GM19099 (cell line): ENCODE measurements at regions not wholly inside any gene's neighbourhood (a gene's known extent, or its start where the extent isn't known, plus 50 kb on each side); places are given as distances from the start of the nearest gene placed in this dataset.
A peak's percentile ranks its signal among the peaks of the same experiment; 100 is the strongest.

Experiments used
- POLR2A ChIP-seq: IDR thresholded peaks from 3 replicates; pipeline ENCODE4 v1.6.1; 2011; ENCODE audit warnings: low read depth; ENCODE audit not compliant: insufficient read length; ENCODE audit errors: extremely low read depth

DNA sequence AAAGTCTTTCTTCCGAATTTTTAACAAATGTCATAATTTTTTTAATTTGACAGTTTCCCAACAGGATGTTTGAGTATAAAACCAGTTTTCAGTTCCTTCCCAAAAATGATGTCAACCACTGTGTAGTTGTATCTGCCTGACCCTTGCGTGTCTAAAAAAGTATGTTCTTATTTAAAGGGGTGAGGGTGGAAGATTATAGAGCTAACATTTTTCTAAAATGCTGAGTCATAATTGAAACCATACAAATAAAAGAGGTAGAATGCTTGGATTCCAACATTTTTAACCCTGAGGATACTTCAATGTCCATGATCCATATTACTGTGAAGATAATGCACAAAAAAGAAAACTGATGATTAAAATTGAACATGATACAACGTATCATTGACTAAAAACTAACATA is 1388.8 kb downstream of the UQCRFS1 start:
- TF ChIP-seq POLR2A, result no peak

DNA sequence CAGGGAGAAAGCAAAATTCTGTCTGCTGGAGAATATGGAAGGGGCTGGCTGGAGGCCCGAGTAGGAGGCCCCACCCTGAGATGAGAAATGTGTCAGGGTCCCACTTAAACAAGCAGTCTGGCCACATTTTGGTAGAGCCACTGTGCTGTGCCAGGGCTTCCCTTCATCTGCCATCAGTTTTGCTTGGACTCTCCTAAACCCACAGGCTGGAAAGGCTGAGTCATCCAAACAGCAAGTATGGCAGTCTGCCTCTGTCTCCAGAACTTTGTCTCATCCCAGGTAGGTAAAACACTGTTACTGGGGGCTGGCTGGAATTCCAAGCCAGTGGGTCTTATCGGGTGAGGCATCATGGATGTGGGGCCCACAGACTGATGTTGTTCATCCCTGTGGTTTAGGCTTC is 1390.6 kb downstream of the UQCRFS1 start:
- no peak for TF ChIP-seq POLR2A

DNA sequence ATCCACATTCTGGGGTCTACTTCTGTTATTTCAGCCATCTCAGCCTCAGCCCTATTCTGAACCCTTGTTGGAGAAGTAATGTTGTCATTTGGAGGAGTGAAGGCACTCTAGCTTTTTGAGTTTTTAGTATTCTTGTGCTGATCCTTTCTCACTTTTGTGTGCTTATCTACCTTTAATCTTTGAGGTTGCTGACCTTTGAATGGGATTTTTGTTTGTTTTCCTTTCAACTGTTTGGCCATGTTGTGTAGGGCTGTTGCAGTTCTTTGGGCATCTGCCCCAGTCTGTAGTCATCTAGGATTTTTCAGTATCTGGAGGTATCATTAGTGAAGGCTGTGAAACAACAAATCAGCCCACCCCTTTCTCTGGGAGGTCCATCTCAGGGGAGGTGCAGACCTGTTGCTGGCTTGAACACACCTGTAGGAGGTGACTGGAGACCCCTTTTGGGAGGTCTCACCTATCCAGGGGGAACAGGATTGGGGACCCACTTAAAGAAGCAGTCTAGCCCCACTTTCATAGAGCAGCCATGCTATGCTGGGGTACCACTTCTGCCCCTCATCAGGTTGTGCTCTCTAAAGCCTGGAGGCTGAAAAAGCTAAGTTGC is 1391.4 kb downstream of the UQCRFS1 start:
- no peak for TF ChIP-seq POLR2A

DNA sequence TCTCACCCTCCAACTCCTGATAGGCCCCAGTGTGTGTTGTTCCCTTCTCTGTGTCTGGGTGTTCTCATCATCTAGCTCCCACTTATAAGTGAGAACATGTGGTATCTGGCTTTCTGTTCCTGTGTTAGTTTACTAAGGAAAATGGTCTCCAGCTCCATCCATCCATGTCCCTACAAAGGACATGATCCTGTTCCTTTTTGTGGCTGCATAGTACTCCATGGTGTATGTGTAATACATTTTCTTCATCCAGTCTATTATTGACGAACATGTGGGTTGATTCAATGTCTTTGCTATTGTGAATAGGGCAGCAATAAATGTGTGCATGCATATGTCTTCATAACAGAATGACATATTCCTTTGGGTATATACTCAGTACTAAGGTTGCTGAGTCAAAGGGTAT is 1397.0 kb downstream of the UQCRFS1 start:
- no peak for TF ChIP-seq POLR2A

DNA sequence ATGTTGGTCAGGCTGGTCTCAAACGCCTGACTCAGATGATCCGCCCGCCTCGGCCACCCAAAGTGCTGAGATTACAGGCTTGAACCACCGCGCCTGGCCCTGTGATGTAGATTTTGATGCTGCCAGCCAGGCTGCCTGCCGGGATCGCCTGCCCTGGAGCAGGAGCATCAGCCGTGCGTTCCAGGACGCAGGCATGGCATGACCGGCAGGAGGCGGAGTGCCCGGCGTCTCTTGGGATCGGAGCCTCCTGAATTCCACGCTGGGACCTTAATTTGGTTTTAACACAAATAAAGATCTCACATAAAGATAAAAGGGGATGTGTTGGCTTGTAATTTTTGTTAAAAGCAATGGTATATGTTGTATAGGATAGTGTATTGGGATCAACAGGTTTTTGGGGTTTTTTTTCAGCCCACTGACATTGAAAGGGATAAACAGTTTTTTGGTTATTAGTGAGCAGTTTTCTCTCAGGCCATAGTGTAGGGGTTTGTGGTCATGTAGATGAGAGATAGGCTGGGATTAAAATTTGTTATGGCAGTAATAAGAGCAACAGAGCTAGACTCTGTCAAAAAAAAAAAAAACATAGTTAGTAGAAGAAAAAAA is 1406.4 kb downstream of the UQCRFS1 start:
- no peak for TF ChIP-seq POLR2A

DNA sequence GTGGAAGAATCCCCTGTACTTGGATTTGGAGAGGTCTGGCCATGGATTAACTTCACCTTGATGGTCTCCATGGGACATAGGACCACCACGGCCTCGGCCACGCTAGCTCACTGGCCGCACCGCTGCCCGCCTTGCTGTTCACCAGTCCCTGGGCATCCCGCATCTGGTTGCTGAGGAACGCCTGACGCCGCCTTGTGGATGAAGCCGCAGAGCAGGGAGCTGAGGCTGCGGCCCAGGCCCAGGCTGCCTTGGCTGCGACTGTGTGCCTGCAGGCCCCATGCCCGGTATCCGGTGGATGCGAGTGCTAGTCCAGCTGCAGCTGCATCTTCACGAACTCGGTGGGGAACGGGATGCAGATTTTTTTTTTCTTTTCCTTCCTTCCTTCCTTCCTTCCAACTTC is 1407.1 kb downstream of the UQCRFS1 start:
- no peak for TF ChIP-seq POLR2A

DNA sequence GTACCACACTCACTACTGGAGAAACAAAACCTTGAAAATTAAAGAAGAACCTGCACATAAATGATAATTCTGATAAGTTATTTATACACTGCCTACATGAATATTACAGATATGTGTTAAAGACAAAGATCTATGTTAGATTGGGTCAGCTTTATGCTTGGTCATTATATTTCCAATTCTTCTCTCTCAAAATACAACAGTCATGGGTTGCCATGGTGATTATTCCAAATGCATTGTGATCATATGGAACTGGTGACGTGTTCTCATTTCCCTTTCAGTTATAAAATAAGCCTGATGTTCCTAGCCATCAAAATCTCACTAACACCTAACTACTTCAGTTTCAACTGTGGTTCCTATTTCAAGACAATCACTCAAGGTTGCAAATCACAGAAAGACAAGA is 1416.4 kb downstream of the UQCRFS1 start:
- TF ChIP-seq POLR2A, result no peak

DNA sequence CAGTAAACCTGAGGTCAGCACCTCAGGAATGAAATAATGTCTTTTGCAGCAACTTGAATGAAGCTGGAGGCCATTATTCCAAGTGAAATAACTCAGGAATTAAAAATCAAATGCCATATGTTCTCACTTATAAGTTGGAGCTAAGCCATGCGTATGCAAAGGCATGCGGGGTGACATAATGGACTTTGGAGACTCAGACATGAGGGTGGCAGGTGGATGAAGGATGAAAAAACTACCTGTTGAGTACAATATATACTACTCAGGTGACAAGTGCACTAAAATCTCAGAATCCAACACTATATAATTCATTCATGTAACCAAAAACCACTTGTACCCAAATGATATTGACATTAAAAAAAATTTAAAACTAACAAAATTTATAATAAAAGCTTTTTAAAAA is 1416.9 kb downstream of the UQCRFS1 start:
- no peak for TF ChIP-seq POLR2A

DNA sequence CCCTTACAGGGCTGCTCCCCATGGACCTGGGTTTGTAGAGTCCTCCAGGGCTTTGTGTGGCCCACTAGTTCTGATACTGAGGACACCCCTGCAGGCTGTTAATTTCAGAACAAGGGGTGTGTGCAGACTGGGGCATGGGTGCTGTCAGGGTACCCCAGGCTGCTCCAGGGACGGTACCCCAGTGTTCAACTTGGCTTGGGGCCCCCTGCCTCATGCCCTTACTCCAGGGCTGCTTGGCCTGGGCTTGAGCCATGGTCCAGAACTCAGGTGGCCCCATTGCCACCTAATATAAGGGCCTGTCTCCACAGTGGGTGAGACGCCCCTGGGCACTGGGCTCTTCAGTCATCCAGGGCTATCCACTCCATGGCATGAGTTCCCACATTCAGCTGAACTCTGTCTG is 1417.6 kb downstream of the UQCRFS1 start:
- no peak for TF ChIP-seq POLR2A

DNA sequence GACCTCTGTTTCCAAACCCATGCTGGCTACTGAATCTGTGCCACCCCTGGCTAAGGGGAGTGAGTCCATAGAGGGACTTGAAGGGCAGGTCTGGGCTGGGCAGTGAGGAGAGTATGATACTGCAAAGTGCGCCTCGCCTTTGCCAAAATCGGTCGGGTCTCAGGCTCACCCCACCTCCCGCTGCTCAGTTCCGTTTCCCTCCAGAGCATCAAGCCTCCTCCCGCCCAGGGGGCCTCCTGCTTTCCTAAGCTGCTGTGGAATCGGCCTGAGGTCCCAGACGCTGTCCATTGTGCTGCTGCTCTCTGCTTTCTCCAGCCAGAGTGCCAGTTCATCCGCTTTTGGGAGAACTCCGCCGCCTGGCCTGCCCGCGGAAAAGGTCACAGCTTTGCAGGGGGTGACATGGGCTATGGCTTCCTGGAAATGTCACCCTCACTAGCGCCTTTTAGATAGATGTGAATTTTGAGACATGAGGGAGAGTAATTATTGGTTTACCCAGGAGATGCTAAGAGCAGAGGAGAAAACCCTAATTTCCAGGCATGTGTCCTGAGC is 1418.4 kb downstream of the UQCRFS1 start:
- no peak for TF ChIP-seq POLR2A

DNA sequence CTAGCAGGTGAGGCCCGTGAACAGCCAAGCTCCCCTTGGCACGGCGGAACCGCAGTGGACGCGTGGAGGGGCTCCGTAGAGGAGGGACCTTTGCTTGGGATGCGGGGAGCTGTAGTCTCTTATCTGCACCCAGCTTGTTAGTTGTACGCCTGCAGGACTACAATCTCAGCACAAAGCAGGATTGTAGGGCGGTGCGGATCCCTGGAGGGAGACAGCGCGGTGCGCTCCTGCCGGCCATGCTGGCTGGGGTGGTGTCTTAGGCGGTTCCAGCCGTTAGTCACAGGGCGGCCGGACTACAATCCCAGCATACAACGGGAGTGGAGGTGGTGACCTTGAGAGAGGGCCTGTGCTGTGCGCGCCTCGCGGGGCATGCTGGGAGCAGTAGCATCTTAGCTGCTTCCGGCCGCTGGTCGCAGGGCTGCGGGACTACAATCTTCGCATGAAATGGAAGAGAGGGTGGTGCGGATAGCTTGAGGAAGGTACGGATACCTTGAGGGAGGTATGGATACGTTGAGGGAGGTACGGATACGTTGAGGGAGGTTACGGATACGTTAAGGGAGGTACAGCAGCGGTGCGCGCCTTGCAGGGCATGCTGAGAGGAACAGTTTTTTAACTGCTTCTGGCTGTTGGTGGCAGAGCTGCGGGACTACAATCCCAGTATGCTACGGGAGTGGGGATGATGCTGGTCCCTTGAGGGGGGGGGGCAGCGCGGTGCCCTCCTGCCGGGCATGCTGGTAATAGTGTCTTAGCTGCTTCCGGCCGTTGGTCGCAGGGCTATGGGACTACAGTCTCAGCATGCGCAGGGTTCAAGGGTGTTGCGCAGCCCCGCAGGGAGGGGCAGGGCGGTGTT is 1419.1 kb downstream of the UQCRFS1 start:
- peak; percentile 68 for TF ChIP-seq POLR2A

DNA sequence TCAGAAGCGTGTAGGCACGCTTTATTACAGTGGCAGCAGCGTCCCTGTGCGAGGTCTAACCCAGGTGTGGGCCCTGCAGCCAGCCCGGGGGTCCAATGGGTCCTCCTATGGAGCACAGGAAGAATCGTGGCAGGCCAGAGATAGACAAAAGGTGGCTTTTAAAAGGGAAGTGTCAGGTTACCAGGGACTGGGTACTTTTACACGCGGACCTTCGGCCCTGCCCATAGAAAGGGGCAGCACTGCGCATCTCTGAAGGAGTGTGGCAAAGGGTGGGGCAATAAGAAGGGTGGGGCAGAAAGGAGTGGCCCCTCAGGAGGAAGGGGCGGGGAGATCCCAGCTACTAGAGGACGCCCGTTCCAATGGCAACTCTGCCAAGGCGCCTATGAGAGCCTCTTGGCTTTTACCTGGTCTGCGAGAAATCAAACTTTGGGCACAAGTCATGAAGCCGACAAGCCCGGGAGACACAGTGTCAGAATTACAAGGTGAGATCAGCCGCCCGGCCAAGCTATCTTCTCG is 1419.8 kb downstream of the UQCRFS1 start:
- peak; percentile 56 for TF ChIP-seq POLR2A

DNA sequence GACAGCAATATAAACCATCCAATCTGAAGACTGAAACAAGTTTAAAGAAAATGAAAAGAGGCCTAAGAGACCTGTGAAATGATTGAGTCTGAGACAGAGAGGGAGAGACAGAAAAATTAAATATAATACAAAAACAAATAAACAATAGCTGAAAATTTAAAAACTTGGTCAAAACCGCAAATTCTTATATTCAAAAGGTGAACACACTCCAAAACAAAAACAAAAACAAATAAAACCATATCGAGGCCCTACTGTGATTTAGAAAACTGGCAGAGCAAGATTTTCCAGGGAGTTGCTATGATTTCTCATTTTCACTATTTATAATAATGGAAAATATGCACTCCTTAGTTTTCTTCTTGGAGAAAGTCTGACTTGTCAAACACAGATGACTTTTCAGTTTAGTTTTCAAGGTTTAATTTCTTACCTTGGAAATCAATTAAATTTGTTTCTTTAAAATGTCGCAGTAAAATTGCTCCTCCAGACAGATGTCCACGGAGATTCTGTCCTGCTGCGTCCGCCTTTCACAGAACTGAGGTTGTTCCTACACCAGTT is 1420.3 kb downstream of the UQCRFS1 start:
- TF ChIP-seq POLR2A, result no peak

DNA sequence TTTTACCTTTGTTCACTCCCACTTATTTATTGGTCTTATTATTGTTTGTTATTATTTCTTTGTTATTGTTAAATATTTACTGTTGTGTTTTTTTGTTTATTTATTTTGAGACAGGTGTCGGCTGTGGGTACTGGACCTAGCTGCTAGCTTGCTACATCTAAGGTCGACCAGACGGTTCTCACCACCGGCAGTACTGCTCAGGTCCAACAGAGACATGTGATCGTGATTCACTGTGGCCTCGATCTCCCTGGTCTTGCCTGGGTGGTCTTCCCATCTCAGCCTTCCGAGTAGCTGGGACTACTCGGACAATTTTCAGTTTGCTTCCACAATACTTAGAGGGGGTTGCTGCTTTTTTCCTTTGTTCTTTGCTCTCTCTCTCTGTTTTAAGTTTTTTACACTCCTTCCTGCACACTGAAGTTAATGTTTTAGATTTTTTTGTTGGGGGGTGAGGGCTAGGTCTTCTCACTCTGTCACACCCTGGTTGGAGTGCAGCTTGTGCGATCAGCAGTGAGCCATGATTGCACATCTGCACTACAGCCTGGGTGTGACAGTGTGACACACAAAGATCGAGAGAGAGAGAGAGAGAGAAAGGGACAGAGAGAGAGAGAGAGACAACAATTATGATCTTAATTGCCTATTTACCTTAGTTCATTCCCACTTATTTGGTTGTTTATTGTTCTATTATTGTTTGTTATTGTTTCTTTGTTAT is 1432.4 kb downstream of the UQCRFS1 start:
- no peak for TF ChIP-seq POLR2A

DNA sequence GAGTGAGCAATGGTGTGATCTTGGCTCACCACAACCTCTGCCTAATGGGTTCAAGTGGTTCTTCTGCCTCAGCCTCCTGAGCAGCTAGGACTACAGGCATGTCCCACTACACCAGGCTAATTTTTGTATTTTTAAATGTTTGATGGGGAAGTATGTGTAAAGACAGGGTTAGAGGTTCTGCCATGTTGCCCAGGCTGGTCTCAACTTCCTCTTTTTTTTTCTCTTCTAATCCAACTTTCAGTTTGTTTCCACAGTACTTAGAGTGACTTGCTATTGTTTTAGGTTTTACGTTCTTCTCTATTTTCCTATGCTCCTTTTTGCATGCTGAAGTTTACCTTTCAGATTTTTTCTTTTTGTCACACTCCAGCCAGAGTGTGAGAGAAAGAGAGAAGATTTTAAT is 1433.0 kb downstream of the UQCRFS1 start:
- no peak for TF ChIP-seq POLR2A
